ENCODE measurements at regions not wholly inside any gene's neighbourhood (a gene's known extent, or its start where the extent isn't known, plus 50 kb on each side); places are given as distances from the start of the nearest gene placed in this dataset.

DNA sequence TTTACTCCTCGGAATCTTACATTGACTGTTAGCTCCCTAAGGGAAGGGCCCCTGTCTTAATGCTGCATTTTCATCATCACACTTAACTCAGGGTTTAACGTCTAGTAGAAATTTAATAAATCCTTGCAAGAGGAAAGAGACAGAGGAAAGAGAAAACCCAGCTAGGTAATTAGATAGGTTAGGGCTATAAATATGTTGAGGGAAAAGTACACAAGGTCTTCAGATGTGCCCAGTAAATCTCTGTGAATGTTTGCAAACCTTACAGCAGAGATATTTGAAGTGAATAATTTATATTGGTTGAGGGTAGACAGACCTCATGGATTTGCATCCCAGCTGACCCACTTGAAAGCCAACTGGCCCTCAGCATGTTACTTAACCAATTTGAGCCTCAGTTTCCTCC lies 315.5 kb upstream of the NPVF start:
- no peaks in the 10 kb centered on the region for H3K27me3 ChIP-seq (ENCODE audit: low read length)
- H3K9me3 ChIP-seq (ENCODE audit: low read length): no peaks in the 10 kb centered on the region
- H3K4me1 ChIP-seq (ENCODE audit: low read length): no peaks in the 10 kb centered on the region
- no peak overlapping the region for H3K9ac ChIP-seq (ENCODE audit: low read length)
- H2AFZ ChIP-seq (ENCODE audit: low read length): no peak overlapping the region
- no peak overlapping the region for H3K4me2 ChIP-seq (ENCODE audit: low read depth, low read length, poor library complexity, severe bottlenecking)
- no peak overlapping the region for H3K4me3 ChIP-seq (ENCODE audit: low read length)
- no peaks in the 10 kb centered on the region for H4K20me1 ChIP-seq (ENCODE audit: insufficient read depth, low read depth, low read length)
- H3K36me3 ChIP-seq (ENCODE audit: insufficient read depth, low read length): no peaks in the 10 kb centered on the region
- no peaks in the 10 kb centered on the region for H3K9me2 ChIP-seq (replicated peaks; ENCODE audit: insufficient read depth, low read length)
- H3K27ac ChIP-seq (ENCODE audit: low read length): no peak overlapping the region
- DNase-seq: no peak
- no peaks in the 10 kb centered on the region for H3K79me2 ChIP-seq (ENCODE audit: low read length)

DNA sequence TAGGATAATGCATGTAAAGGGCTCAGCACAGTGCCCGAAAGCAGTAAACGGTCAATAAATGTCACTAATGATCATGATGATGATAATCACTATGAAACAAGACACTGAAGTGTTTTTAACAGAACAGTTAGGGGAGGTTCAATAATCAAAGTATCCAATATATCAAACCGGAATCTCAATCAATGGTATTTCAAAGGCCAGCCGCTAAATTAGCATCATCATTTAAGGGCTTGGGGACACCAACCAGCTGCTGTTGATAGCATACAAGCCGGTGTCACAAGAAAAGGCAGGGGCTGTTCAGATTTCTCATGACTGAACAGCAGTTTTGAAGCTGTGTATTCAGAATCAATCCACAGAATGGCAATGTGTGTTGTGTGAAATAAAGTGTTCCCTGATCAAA lies 316.0 kb upstream of the NPVF start:
- Histone ChIP-seq H3K4me3 (ENCODE audit: low read length) (no peak overlapping the region), H3K9me3 (ENCODE audit: low read length) (no peaks in the 10 kb centered on the region)

DNA sequence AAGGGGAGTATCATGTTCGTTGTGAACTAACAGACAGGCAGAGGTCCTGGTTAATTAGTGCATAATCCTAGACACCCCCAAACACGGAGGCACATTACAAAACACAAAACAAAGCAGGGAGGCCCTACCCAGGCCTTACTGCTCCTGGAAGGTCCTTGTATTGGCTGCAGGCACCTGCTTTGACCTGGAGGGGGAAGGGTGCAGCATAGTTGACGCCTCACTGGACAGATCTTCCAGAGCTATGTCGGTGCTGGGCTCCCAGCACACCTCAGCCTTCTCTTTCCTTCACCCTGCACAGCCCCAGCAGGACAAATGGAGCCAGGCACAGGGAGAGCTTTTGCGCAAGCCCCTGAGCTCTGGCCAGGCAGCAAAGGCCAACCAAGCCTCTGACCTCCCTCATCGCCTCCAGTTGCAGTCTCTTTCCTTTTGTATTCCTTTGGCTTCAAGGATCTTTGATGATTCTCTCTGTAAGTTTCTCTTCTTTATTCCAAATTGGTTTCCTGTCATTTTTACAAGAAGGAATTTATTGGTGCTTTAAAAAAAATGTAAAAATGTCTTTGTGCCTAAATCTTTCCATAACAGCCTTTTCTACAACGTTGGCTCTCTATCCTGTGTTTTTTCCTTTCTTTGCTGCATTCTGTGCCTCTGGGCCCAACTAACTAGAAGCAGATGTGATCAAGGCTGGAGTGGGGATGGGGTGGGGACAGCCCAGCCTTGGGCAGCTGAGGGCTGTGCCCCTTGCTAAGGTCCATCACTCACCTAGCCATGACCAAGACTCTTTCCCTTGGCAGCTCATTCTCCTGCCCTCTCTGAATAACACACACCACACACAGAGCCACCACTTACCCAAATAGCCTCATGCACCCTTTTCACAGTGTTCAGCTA lies 317.1 kb upstream of the NPVF start:
- Histone ChIP-seq H3K9ac (ENCODE audit: low read length) (no peak overlapping the region), H4K20me1 (ENCODE audit: insufficient read depth, low read depth, low read length) (no peaks in the 10 kb centered on the region), H3K4me3 (ENCODE audit: low read length) (no peak overlapping the region), H3K36me3 (ENCODE audit: insufficient read depth, low read length) (no peaks in the 10 kb centered on the region), H3K27ac (ENCODE audit: low read length) (no peak overlapping the region), H2AFZ (ENCODE audit: low read length) (no peak overlapping the region), H3K79me2 (ENCODE audit: low read length) (no peaks in the 10 kb centered on the region), H3K4me2 (ENCODE audit: low read depth, low read length, poor library complexity, severe bottlenecking) (no peak overlapping the region), H3K9me3 (ENCODE audit: low read length) (no peaks in the 10 kb centered on the region), H3K4me1 (ENCODE audit: low read length) (no peaks in the 10 kb centered on the region), H3K9me2 (replicated peaks; ENCODE audit: insufficient read depth, low read length) (no peaks in the 10 kb centered on the region), H3K27me3 (ENCODE audit: low read length) (no peaks in the 10 kb centered on the region)
- DNase-seq: no peak

More for the DNA sequence above, 316.0 kb upstream of the NPVF start:
- Histone ChIP-seq H3K27ac (ENCODE audit: low read length) (no peak overlapping the region), H2AFZ (ENCODE audit: low read length) (no peak overlapping the region), H3K4me1 (ENCODE audit: low read length) (no peaks in the 10 kb centered on the region), H3K4me2 (ENCODE audit: low read depth, low read length, poor library complexity, severe bottlenecking) (no peak overlapping the region), H4K20me1 (ENCODE audit: insufficient read depth, low read depth, low read length) (no peaks in the 10 kb centered on the region), H3K9me2 (replicated peaks; ENCODE audit: insufficient read depth, low read length) (no peaks in the 10 kb centered on the region), H3K27me3 (ENCODE audit: low read length) (no peaks in the 10 kb centered on the region), H3K9ac (ENCODE audit: low read length) (no peak overlapping the region), H3K79me2 (ENCODE audit: low read length) (no peaks in the 10 kb centered on the region), H3K36me3 (ENCODE audit: insufficient read depth, low read length) (no peaks in the 10 kb centered on the region)
- DNase-seq: no peak

DNA sequence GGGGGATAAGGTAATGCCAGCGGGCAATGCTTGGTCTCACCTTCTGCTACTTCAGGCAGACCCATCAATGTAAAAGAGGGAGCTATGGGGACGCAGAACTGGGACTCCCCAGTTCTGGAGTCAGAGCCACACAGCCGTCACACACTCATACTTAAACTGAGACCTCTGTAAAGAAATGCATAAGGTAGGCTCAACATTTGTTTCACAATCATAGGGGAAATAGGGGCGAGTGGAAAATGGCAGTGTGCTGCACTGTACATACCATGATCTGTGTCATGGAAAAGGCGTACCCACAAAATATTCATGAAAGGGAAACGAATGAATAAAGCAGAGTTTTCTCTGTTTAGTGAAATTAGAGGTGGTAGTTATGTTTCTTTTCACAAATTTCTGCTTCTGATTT lies 318.0 kb upstream of the NPVF start:
- no peaks in the 10 kb centered on the region for H3K27me3 ChIP-seq (ENCODE audit: low read length)
- no peak overlapping the region for H3K9ac ChIP-seq (ENCODE audit: low read length)
- H2AFZ ChIP-seq (ENCODE audit: low read length): no peak overlapping the region
- no peaks in the 10 kb centered on the region for H3K9me3 ChIP-seq (ENCODE audit: low read length)
- no peaks in the 10 kb centered on the region for H3K4me1 ChIP-seq (ENCODE audit: low read length)
- no peak overlapping the region for H3K27ac ChIP-seq (ENCODE audit: low read length)
- no peaks in the 10 kb centered on the region for H3K9me2 ChIP-seq (replicated peaks; ENCODE audit: insufficient read depth, low read length)
- no peak overlapping the region for H3K4me3 ChIP-seq (ENCODE audit: low read length)
- H3K36me3 ChIP-seq (ENCODE audit: insufficient read depth, low read length): no peaks in the 10 kb centered on the region
- no peak for DNase-seq
- no peak overlapping the region for H3K4me2 ChIP-seq (ENCODE audit: low read depth, low read length, poor library complexity, severe bottlenecking)
- H3K79me2 ChIP-seq (ENCODE audit: low read length): no peaks in the 10 kb centered on the region
- no peaks in the 10 kb centered on the region for H4K20me1 ChIP-seq (ENCODE audit: insufficient read depth, low read depth, low read length)

DNA sequence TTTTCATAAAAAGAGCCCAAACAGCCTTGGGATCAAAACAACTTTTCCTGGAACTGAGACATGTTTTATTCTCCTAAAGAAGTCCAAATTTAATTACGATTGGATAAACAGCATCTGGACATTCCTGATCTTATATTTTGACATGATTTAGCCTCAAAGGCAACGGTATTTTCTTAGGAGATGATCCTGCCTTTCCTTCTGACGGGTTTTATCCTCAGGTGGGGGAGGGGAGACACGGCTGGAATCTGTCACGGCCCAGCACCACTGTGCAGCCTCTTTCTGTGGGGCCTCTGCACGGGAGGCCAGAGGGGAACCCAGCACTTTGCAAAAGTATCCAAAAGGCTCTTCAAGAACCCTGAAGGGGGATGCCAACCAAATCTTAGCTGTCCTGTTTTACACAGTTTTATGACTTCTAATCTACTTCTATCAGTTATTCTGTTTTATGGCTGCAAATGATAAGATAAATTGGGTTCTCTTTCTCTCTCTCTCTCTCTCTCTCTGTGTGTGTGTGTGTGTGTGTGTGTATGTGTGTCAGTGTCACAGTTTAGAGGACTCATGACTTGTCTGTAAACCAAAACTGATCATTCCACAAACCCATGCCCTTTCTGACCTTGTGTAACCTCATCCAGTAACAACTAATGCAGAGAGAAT lies 321.1 kb upstream of the NPVF start:
- Histone ChIP-seq H3K36me3 (ENCODE audit: insufficient read depth, low read length) (no peaks in the 10 kb centered on the region), H3K4me3 (ENCODE audit: low read length) (no peak overlapping the region)

DNA sequence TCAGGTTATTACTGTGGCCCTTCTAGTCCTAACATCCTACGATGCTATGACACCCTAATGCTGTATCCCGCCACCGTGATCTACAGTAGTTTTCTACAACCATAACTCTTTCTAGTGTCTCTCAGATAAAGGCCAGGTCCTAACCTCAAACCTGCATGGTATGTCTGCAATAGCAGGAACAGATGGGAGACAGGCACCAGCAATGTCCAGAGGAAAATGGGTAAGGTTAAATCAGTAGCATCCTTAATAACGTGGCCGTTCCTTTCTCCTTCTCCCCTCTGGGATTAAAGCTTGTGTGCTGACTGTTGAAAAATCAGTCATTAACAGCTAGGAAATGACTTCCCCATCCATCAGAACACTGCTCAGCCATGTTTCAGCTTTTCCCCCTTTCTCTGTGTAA lies 321.9 kb upstream of the NPVF start:
- Histone ChIP-seq H3K9ac (ENCODE audit: low read length) (no peak overlapping the region), H4K20me1 (ENCODE audit: insufficient read depth, low read depth, low read length) (no peaks in the 10 kb centered on the region), H3K9me2 (replicated peaks; ENCODE audit: insufficient read depth, low read length) (no peaks in the 10 kb centered on the region), H3K9me3 (ENCODE audit: low read length) (no peaks in the 10 kb centered on the region), H3K27me3 (ENCODE audit: low read length) (no peaks in the 10 kb centered on the region), H3K4me3 (ENCODE audit: low read length) (no peak overlapping the region), H3K4me1 (ENCODE audit: low read length) (no peaks in the 10 kb centered on the region), H3K79me2 (ENCODE audit: low read length) (no peaks in the 10 kb centered on the region), H3K27ac (ENCODE audit: low read length) (no peak overlapping the region), H3K36me3 (ENCODE audit: insufficient read depth, low read length) (no peaks in the 10 kb centered on the region), H3K4me2 (ENCODE audit: low read depth, low read length, poor library complexity, severe bottlenecking) (no peak overlapping the region), H2AFZ (ENCODE audit: low read length) (no peak overlapping the region)
- no peak for DNase-seq

More for the DNA sequence above, 321.1 kb upstream of the NPVF start:
- Histone ChIP-seq H3K27me3 (ENCODE audit: low read length) (no peaks in the 10 kb centered on the region), H3K79me2 (ENCODE audit: low read length) (no peaks in the 10 kb centered on the region), H3K4me1 (ENCODE audit: low read length) (no peaks in the 10 kb centered on the region), H2AFZ (ENCODE audit: low read length) (no peak overlapping the region), H3K9ac (ENCODE audit: low read length) (no peak overlapping the region), H3K9me3 (ENCODE audit: low read length) (no peaks in the 10 kb centered on the region), H3K4me2 (ENCODE audit: low read depth, low read length, poor library complexity, severe bottlenecking) (no peak overlapping the region), H4K20me1 (ENCODE audit: insufficient read depth, low read depth, low read length) (no peaks in the 10 kb centered on the region), H3K9me2 (replicated peaks; ENCODE audit: insufficient read depth, low read length) (no peaks in the 10 kb centered on the region), H3K27ac (ENCODE audit: low read length) (no peak overlapping the region)
- no peak for DNase-seq

DNA sequence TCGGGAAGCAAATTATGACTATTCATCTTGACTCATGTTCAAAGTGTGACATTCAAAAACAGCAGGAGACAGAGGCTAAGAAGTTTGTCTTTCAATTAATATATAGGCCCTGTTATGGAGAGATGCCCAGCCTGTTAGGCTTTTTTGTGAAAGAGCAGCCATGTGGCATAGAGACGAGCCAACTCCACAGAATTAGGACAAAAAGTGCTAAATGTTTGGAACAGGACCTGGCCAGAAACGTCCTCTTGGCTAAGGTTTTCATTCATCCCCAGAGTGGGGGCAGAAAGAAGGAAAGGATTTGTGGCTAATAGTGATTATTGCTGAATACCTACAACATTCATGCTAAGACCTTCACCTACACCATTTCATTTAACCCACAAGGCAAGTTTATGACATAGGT lies 324.7 kb upstream of the NPVF start:
- DNase-seq: no peak
- H3K9me3 ChIP-seq (ENCODE audit: low read length): no peaks in the 10 kb centered on the region
- no peak overlapping the region for H3K4me2 ChIP-seq (ENCODE audit: low read depth, low read length, poor library complexity, severe bottlenecking)
- no peak overlapping the region for H3K4me3 ChIP-seq (ENCODE audit: low read length)
- H3K27ac ChIP-seq (ENCODE audit: low read length): no peak overlapping the region
- H3K27me3 ChIP-seq (ENCODE audit: low read length): no peaks in the 10 kb centered on the region
- H3K79me2 ChIP-seq (ENCODE audit: low read length): no peaks in the 10 kb centered on the region
- H4K20me1 ChIP-seq (ENCODE audit: insufficient read depth, low read depth, low read length): no peaks in the 10 kb centered on the region
- no peaks in the 10 kb centered on the region for H3K4me1 ChIP-seq (ENCODE audit: low read length)
- no peaks in the 10 kb centered on the region for H3K36me3 ChIP-seq (ENCODE audit: insufficient read depth, low read length)
- H3K9me2 ChIP-seq (replicated peaks; ENCODE audit: insufficient read depth, low read length): no peaks in the 10 kb centered on the region
- H3K9ac ChIP-seq (ENCODE audit: low read length): no peak overlapping the region
- no peak overlapping the region for H2AFZ ChIP-seq (ENCODE audit: low read length)

DNA sequence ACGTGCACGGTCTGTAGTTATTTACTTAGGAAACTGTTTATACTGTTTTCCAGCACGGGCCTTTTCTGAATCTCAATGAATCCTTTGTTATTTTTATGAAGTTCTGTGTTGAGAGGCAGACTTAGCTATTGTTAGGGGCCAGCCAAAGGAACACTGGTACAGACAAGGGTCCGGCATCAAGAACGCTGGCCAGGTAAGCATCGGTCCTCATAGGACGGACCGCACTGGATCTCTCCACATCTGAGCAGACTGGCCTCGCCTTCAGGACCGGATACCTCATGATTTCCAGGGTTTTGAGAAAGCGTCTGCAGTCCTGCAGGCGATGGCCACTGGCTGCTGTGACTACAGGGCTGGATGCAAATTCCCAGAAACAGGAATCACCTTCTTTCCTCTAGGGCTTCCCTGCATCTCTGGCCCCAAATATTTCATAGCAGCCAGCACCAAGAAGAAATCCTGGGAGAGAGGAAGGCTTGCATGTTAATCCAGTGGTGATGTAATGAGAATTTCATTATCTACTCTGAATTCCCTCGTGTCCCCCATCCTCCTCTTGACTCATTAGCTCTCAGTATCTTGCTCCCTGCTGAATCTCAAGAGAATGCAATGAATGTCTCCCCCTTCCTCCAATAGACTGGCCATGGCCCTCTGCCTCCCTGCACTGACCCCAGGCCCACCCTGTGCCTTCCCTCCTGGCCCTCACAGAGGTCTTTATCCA lies 325.4 kb upstream of the NPVF start:
- no peaks in the 10 kb centered on the region for H3K36me3 ChIP-seq (ENCODE audit: insufficient read depth, low read length)
- H3K79me2 ChIP-seq (ENCODE audit: low read length): no peaks in the 10 kb centered on the region
- no peak overlapping the region for H3K27ac ChIP-seq (ENCODE audit: low read length)
- no peaks in the 10 kb centered on the region for H3K4me1 ChIP-seq (ENCODE audit: low read length)
- no peak overlapping the region for H3K9ac ChIP-seq (ENCODE audit: low read length)
- no peak for DNase-seq
- H3K27me3 ChIP-seq (ENCODE audit: low read length): no peaks in the 10 kb centered on the region; the same call in 1 of the 2 replicates
- no peak overlapping the region for H2AFZ ChIP-seq (ENCODE audit: low read length)
- no peaks in the 10 kb centered on the region for H3K9me2 ChIP-seq (replicated peaks; ENCODE audit: insufficient read depth, low read length)
- no peaks in the 10 kb centered on the region for H4K20me1 ChIP-seq (ENCODE audit: insufficient read depth, low read depth, low read length)
- H3K4me3 ChIP-seq (ENCODE audit: low read length): no peak overlapping the region
- no peak overlapping the region for H3K4me2 ChIP-seq (ENCODE audit: low read depth, low read length, poor library complexity, severe bottlenecking)
- peaks cover 2% of the 10 kb centered on the region; the same call in 1 of the 2 replicates for H3K9me3 ChIP-seq (ENCODE audit: low read length)
